Cardiac muscle cell (in vitro differentiated cells and primary cell): ENCODE measurements at regions not wholly inside any gene's neighbourhood (a gene's known extent, or its start where the extent isn't known, plus 50 kb on each side); places are given as distances from the start of the nearest gene placed in this dataset.

Experiments
- DNase-seq, 2 donors: peaks; one replicate each; pipeline versions ENCODE4 v3.0.0 to v3.0.0-alpha.2; 2010 to 2017; ENCODE audit warnings: low read depth in 1 of 2, low spot score in 1 of 2
- H3K27ac ChIP-seq: fragments of 200-600 bp; sonication (generic); 2 replicates; pipeline ENCODE4 v1.5.1; 2016
- H3K27me3 ChIP-seq: fragments of 200-600 bp; sonication (generic); 2 replicates; pipeline ENCODE4 v1.6.0; 2016; ENCODE audit warnings: control low read depth
- H3K36me3 ChIP-seq: fragments of 200-600 bp; sonication (generic); 2 replicates; pipeline ENCODE4 v1.5.1; 2016; ENCODE audit warnings: control low read depth
- H3K4me1 ChIP-seq: fragments of 200-600 bp; sonication (generic); 2 replicates; pipeline ENCODE4 v1.8.1; 2017; ENCODE audit warnings: low read depth, mild to moderate bottlenecking, mixed run types
- H3K4me3 ChIP-seq: fragments of 200-600 bp; sonication (generic); 2 replicates; pipeline ENCODE4 v1.5.1; 2016; ENCODE audit warnings: mild to moderate bottlenecking
- H3K9me3 ChIP-seq: fragments of 200-600 bp; sonication (generic); 2 replicates; pipeline ENCODE4 v1.5.1; 2017; ENCODE audit warnings: low read depth, mild to moderate bottlenecking, control low read depth
- CTCF ChIP-seq: IDR thresholded peaks from 2 replicates; pipeline ENCODE4 v1.5.1; 2012; ENCODE audit warnings: low read depth, mild to moderate bottlenecking, low read length

GRCh38 chr16:5951486-5951885 lies 853.9 kb upstream of the EEF2KMT start:
- TF ChIP-seq CTCF, result no peak
- DNase-seq, result no peak
- Histone ChIP-seq H3K27me3 (no peaks in the 10 kb centered on the region), H3K36me3 (no peaks in the 10 kb centered on the region), H3K4me3 (no peak overlapping the region), H3K4me1 (no peaks in the 10 kb centered on the region), H3K27ac (no peak overlapping the region), H3K9me3 (no peaks in the 10 kb centered on the region)

- H3K4me1 ChIP-seq, result no peaks in the 10 kb centered on the region
- no peak for TF ChIP-seq CTCF
- DNase-seq, result no peak
Observed at GRCh38 chr16:5944971-5945370, 847.4 kb upstream of the EEF2KMT start.

GRCh38 chr16:5938607-5939006 lies 841.0 kb upstream of the EEF2KMT start:
- no peak for DNase-seq
- no peak for TF ChIP-seq CTCF
- Histone ChIP-seq H3K27me3 (no peaks in the 10 kb centered on the region), H3K27ac (no peak overlapping the region), H3K4me1 (no peaks in the 10 kb centered on the region), H3K4me3 (no peak overlapping the region), H3K9me3 (no peaks in the 10 kb centered on the region), H3K36me3 (no peaks in the 10 kb centered on the region)

More at GRCh38 chr16:5944971-5945370, 847.4 kb upstream of the EEF2KMT start:
- no peaks in the 10 kb centered on the region for H3K9me3 ChIP-seq
- H3K27me3 ChIP-seq, result no peaks in the 10 kb centered on the region
- H3K36me3 ChIP-seq, result no peaks in the 10 kb centered on the region
- no peak overlapping the region for H3K4me3 ChIP-seq
- no peak overlapping the region for H3K27ac ChIP-seq

GRCh38 chr16:5932906-5933305 lies 835.3 kb upstream of the EEF2KMT start:
- Histone ChIP-seq H3K9me3 (no peaks in the 10 kb centered on the region), H3K27me3 (peaks cover 4% of the 10 kb centered on the region), H3K4me3 (no peak overlapping the region), H3K27ac (no peak overlapping the region), H3K4me1 (no peaks in the 10 kb centered on the region), H3K36me3 (no peaks in the 10 kb centered on the region)
- DNase-seq, result no peak
- no peak for TF ChIP-seq CTCF

GRCh38 chr16:5928476-5929065 lies 831.0 kb upstream of the EEF2KMT start:
- TF ChIP-seq CTCF, result no peak
- Histone ChIP-seq H3K27ac (no peak overlapping the region), H3K27me3 (peaks cover 4% of the 10 kb centered on the region), H3K4me3 (no peak overlapping the region), H3K9me3 (no peaks in the 10 kb centered on the region), H3K36me3 (no peaks in the 10 kb centered on the region), H3K4me1 (no peaks in the 10 kb centered on the region)
- DNase-seq, result no peak
